Loucy (cell line): ENCODE measurements at regions not wholly inside any gene's neighbourhood (a gene's known extent, or its start where the extent isn't known, plus 50 kb on each side); places are given as distances from the start of the nearest gene placed in this dataset.

Source experiments
- H2AFZ ChIP-seq: fragments of 200-600 bp; sonication (generic); 2 replicates; pipeline ENCODE4 v1.6.0; 2016; ENCODE audit warnings: antibody characterized with exemption, mild to moderate bottlenecking, low read length, moderate library complexity
- H3F3A ChIP-seq: fragments of 200-600 bp; 2 replicates; pipeline ENCODE4 v1.6.0; 2016; ENCODE audit warnings: antibody characterized with exemption, low read depth, mild to moderate bottlenecking
- H3K27me3 ChIP-seq: fragments of 200-600 bp; sonication (generic); 2 replicates; pipeline ENCODE4 v1.6.1; 2014; ENCODE audit warnings: low read length, mild to moderate bottlenecking; ENCODE audit not compliant: insufficient read depth, poor library complexity, severe bottlenecking
- H3K36me3 ChIP-seq: fragments of 200-600 bp; sonication (generic); 2 replicates; pipeline ENCODE4 v1.6.1; 2016; ENCODE audit warnings: low read length; ENCODE audit not compliant: insufficient read depth
- H3K4me1 ChIP-seq: fragments of 200-600 bp; sonication (generic); 2 replicates; pipeline ENCODE4 v1.5.1; 2014; ENCODE audit warnings: low read length, mild to moderate bottlenecking; ENCODE audit not compliant: insufficient read depth, poor library complexity, severe bottlenecking
- H3K4me2 ChIP-seq: fragments of 200-600 bp; sonication (generic); 2 replicates; pipeline ENCODE4 v1.6.0; 2014; ENCODE audit warnings: antibody characterized with exemption, low read length, low read depth, mild to moderate bottlenecking; ENCODE audit not compliant: poor library complexity, severe bottlenecking
- H3K4me3 ChIP-seq: fragments of 200-600 bp; sonication (generic); 2 replicates; pipeline ENCODE4 v1.5.1; 2014; ENCODE audit warnings: low read length, mild to moderate bottlenecking, mixed read lengths; ENCODE audit not compliant: poor library complexity, severe bottlenecking
- H3K79me2 ChIP-seq: fragments of 200-600 bp; sonication (generic); 2 replicates; pipeline ENCODE4 v1.6.1; 2014; ENCODE audit warnings: low read length; ENCODE audit not compliant: insufficient read depth
- H3K9ac ChIP-seq: fragments of 200-600 bp; sonication (generic); 2 replicates; pipeline ENCODE4 v1.6.0; 2014; ENCODE audit warnings: mild to moderate bottlenecking, low read depth, low read length, moderate library complexity; ENCODE audit not compliant: poor library complexity, severe bottlenecking
- H3K9me2 ChIP-seq: fragments of 200-600 bp; sonication (generic); replicated peaks from 2 replicates; pipeline ENCODE4 v1.6.1; 2016; ENCODE audit warnings: low read depth, low read length, mixed read lengths
- H3K9me3 ChIP-seq: fragments of 200-600 bp; sonication (generic); 2 replicates; pipeline ENCODE4 v1.6.1; 2014; ENCODE audit warnings: mild to moderate bottlenecking, antibody characterized with exemption, low read length, low read depth; ENCODE audit not compliant: insufficient read depth
- H4K20me1 ChIP-seq: fragments of 200-600 bp; sonication (generic); 2 replicates; pipeline ENCODE4 v1.6.0; 2014; ENCODE audit warnings: antibody characterized with exemption, low read length, mild to moderate bottlenecking; ENCODE audit not compliant: insufficient read depth, poor library complexity, severe bottlenecking
- EZH2phosphoT487 ChIP-seq: fragments of 200-600 bp; IDR thresholded peaks from 2 replicates; pipeline ENCODE4 v1.6.1; 2018; ENCODE audit warnings: antibody characterized with exemption, mild to moderate bottlenecking, moderate library complexity, borderline replicate concordance
- TF ChIP-seq, protein P1 (sequence below): fragments of 200-600 bp; sonication (generic); conservative IDR thresholded peaks from 2 replicates; pipeline ENCODE4 v1.5.1; 2014; ENCODE audit warnings: mild to moderate bottlenecking, antibody characterized with exemption, low read length

DNA sequence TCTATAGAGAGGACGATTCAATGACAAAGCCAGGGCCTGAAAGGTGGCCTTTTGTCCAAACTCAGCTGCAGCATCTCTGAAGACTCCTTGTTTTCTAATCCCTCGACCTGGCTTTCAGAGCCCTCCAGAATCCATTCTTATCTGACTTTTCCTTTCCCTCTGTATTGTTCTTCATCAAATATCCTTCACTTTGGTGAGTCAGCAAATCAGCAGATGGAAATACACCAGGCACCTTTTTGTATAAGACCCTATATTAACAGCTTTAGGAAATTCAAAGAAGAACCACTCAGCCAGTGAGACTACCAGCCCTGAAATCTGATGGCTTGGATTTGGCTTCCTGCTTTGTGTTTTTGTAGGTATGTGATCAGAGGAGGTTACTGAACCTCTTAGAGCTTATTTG is 81.9 kb upstream of the RAB11FIP2 start:
- TF ChIP-seq, protein P1, sequence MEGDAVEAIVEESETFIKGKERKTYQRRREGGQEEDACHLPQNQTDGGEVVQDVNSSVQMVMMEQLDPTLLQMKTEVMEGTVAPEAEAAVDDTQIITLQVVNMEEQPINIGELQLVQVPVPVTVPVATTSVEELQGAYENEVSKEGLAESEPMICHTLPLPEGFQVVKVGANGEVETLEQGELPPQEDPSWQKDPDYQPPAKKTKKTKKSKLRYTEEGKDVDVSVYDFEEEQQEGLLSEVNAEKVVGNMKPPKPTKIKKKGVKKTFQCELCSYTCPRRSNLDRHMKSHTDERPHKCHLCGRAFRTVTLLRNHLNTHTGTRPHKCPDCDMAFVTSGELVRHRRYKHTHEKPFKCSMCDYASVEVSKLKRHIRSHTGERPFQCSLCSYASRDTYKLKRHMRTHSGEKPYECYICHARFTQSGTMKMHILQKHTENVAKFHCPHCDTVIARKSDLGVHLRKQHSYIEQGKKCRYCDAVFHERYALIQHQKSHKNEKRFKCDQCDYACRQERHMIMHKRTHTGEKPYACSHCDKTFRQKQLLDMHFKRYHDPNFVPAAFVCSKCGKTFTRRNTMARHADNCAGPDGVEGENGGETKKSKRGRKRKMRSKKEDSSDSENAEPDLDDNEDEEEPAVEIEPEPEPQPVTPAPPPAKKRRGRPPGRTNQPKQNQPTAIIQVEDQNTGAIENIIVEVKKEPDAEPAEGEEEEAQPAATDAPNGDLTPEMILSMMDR: no peak
- no peak for TF ChIP-seq EZH2phosphoT487
- no peaks in the 10 kb centered on the region for H4K20me1 ChIP-seq
- no peak overlapping the region for H3K9ac ChIP-seq
- H3K4me3 ChIP-seq: no peak overlapping the region
- H3K9me2 ChIP-seq: no peaks in the 10 kb centered on the region
- H3K79me2 ChIP-seq: no peaks in the 10 kb centered on the region
- H2AFZ ChIP-seq: no peak overlapping the region
- H3K4me2 ChIP-seq: no peak overlapping the region
- H3K9me3 ChIP-seq: no peaks in the 10 kb centered on the region
- no peaks in the 10 kb centered on the region for H3K27me3 ChIP-seq
- H3K36me3 ChIP-seq: no peaks in the 10 kb centered on the region
- H3K4me1 ChIP-seq: no peaks in the 10 kb centered on the region
- no peaks in the 10 kb centered on the region for H3F3A ChIP-seq

DNA sequence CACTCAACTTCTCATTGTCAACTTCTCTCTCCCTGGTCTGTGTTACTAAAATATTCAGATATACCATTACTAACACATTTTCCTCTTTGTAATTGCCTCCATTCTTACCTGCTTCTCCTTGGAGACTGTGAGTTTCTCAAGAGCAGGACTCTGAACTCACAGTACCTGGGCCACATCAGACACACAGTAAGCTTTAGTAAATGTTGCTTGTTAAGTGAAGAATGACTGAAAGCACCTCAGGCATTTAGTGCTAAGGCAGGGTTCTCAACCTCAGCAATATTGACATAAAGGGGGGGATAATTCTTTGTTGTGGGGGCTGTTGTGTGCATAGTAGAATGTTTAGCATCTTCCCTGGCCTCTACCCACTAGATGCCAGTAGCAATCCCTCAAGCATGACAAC is 72.0 kb upstream of the RAB11FIP2 start:
- no peaks in the 10 kb centered on the region for H3K9me3 ChIP-seq
- no peaks in the 10 kb centered on the region for H3K79me2 ChIP-seq
- H3K36me3 ChIP-seq: no peaks in the 10 kb centered on the region
- TF ChIP-seq EZH2phosphoT487: no peak
- TF ChIP-seq, protein P1: no peak
- H3K4me1 ChIP-seq: no peaks in the 10 kb centered on the region
- H3K4me3 ChIP-seq: no peak overlapping the region
- H2AFZ ChIP-seq: no peak overlapping the region
- no peaks in the 10 kb centered on the region for H3F3A ChIP-seq
- H3K9ac ChIP-seq: no peak overlapping the region
- H3K27me3 ChIP-seq: no peaks in the 10 kb centered on the region
- no peaks in the 10 kb centered on the region for H3K9me2 ChIP-seq
- H4K20me1 ChIP-seq: no peaks in the 10 kb centered on the region
- H3K4me2 ChIP-seq: no peak overlapping the region

DNA sequence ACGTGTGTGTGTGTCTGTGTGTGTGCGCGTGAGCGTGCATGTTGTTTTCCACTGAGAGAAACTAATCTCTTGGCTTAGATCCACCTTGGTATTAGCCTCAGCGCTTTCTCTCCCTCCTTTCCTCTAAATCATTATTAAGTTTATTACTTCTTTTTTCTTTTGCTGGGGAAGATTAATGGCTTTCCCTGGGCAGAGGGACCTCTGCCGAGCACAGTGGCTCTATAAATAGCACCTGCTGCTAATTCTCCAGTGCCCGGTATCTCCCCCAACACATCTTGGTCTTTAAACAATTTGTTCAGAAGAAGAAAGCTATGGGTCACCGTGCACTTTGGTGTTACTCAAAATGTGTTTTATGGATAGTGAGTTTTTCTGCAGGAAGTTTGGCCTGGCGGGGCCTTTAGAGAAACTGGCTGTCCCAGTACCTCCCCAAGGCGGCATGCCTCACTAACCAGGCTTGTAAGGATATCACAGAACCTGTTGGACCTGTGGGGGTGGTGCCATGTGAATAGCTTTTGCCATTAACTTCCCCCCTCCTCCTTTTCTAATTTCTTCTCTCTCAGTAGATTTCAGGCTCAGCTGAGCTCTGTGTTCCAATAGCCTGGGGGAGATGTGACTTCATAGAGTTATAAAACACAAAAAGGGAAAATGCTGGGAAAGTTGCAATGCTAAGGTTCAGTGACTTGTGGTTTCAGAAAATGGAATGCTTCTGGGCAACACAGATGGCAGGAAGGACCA is 70.1 kb upstream of the RAB11FIP2 start:
- H3K9me3 ChIP-seq: no peaks in the 10 kb centered on the region
- H3K4me3 ChIP-seq: no peak overlapping the region
- H3K4me2 ChIP-seq: no peak overlapping the region
- H3K36me3 ChIP-seq: no peaks in the 10 kb centered on the region
- H3F3A ChIP-seq: no peaks in the 10 kb centered on the region
- H3K9ac ChIP-seq: no peak overlapping the region
- H3K27me3 ChIP-seq: no peaks in the 10 kb centered on the region
- H2AFZ ChIP-seq: no peak overlapping the region
- H3K9me2 ChIP-seq: no peaks in the 10 kb centered on the region
- no peaks in the 10 kb centered on the region for H3K79me2 ChIP-seq
- H4K20me1 ChIP-seq: no peaks in the 10 kb centered on the region
- H3K4me1 ChIP-seq: no peaks in the 10 kb centered on the region
- no peak for TF ChIP-seq EZH2phosphoT487
- TF ChIP-seq, protein P1: no peak
